Stimulated activated CD4-positive, alpha-beta T cell treated with anti-CD3 and anti-CD28 coated beads, TNF-alpha, amount 100 ng/mL, for 1 hour (primary cell): ENCODE measurements at regions not wholly inside any gene's neighbourhood (a gene's known extent, or its start where the extent isn't known, plus 50 kb on each side); places are given as distances from the start of the nearest gene placed in this dataset.
"Not testable (repeated sequence)": the region's sequence is repeated elsewhere in the genome, so short reads cannot be mapped to it uniquely, and the experiment has no call there.

Experiments
- DNase-seq, 3 donors: peaks; one replicate each; pipeline ENCODE4 v3.0.0-alpha.2; 2020; ENCODE audit warnings: low read depth in 3 of 3, low spot score in 1 of 3

- DNase-seq, result no peak
These were observed 480.6 kb downstream of the SETD4 start for GRCh38 chr21:35579520-35580293.

- DNase-seq, result no peak
These were observed 481.4 kb downstream of the SETD4 start for GRCh38 chr21:35578831-35579471.

GRCh38 chr21:35578347-35578782 is 482.0 kb downstream of the SETD4 start:
- no peak for DNase-seq

- no peak for DNase-seq
These were observed 484.9 kb downstream of the SETD4 start for GRCh38 chr21:35575280-35575915.

- DNase-seq, result no peak
These were observed 486.6 kb downstream of the SETD4 start for GRCh38 chr21:35573472-35574374.

- DNase-seq, result no peak
These were observed 488.4 kb downstream of the SETD4 start for GRCh38 chr21:35571910-35572309.

- DNase-seq, result no peak
These were observed 491.7 kb downstream of the SETD4 start for GRCh38 chr21:35568643-35569042.

- no peak for DNase-seq
These were observed 493.5 kb downstream of the SETD4 start for GRCh38 chr21:35566874-35567273.

- no peak for DNase-seq
These were observed 495.1 kb downstream of the SETD4 start for GRCh38 chr21:35565204-35565611.

GRCh38 chr21:35563885-35564451 is 496.4 kb downstream of the SETD4 start:
- DNase-seq, result no peak

- no peak for DNase-seq
These were observed 497.4 kb downstream of the SETD4 start for GRCh38 chr21:35562876-35563275.

- DNase-seq, result no peak
These were observed 499.2 kb downstream of the SETD4 start for GRCh38 chr21:35561116-35561515.

GRCh38 chr21:35559829-35560225 is 500.5 kb downstream of the SETD4 start:
- no peak for DNase-seq

- DNase-seq, result no peak
These were observed 501.0 kb downstream of the SETD4 start for GRCh38 chr21:35559128-35559828.

- no peak for DNase-seq
These were observed 503.8 kb downstream of the SETD4 start for GRCh38 chr21:35556536-35556935.

GRCh38 chr21:35552483-35552882 is 503.4 kb upstream of the RUNX1 start:
- DNase-seq, result not testable (repeated sequence)

- no peak for DNase-seq
These were observed 500.0 kb upstream of the RUNX1 start for GRCh38 chr21:35548904-35549615.

- DNase-seq, result no peak
These were observed 499.1 kb upstream of the RUNX1 start for GRCh38 chr21:35547946-35548774.

- no peak for DNase-seq
These were observed 494.6 kb upstream of the RUNX1 start for GRCh38 chr21:35543746-35544145.
